Brain microvascular endothelial cell (primary cell): ENCODE measurements at regions not wholly inside any gene's neighbourhood (a gene's known extent, or its start where the extent isn't known, plus 50 kb on each side); places are given as distances from the start of the nearest gene placed in this dataset.

Experiments
- DNase-seq: peaks from one replicate; pipeline ENCODE4 v3.0.0-alpha.2; 2020
- H3K27ac ChIP-seq: fragments of 250-450 bp; sonication (Bioruptor Pico); 2 replicates; pipeline ENCODE4 v1.5.1; 2020; ENCODE audit warnings: mild to moderate bottlenecking, moderate library complexity
- H3K27me3 ChIP-seq: fragments of 250-450 bp; sonication (Bioruptor Pico); replicated peaks from 2 replicates; pipeline ENCODE4 v1.5.1; 2020; ENCODE audit warnings: mild to moderate bottlenecking
- H3K36me3 ChIP-seq: fragments of 250-450 bp; sonication (Bioruptor Pico); replicated peaks from 2 replicates; pipeline ENCODE4 v1.5.1; 2020; ENCODE audit warnings: mild to moderate bottlenecking
- H3K4me3 ChIP-seq: 2 replicates; pipeline ENCODE4 v1.5.1; 2011; ENCODE audit warnings: low read depth, mild to moderate bottlenecking, control low read depth, low read length, moderate library complexity
- in situ Hi-C: cut with HindIII; loops from 2 replicates; pipeline ENCODE4 v1.10.0; 2017; ENCODE audit warnings: low sequenced_read_pairs, low pct_ligation_motif_present
- TF ChIP-seq, protein P1 (sequence below): IDR thresholded peaks from 2 replicates; pipeline ENCODE4 v1.5.1; 2011; ENCODE audit warnings: low read depth, mild to moderate bottlenecking, moderate library complexity, low read length, control low read depth, inconsistent platforms; ENCODE audit errors: missing control alignments

- Histone ChIP-seq H3K4me3 (no peak overlapping the region), H3K27ac (no peak overlapping the region), H3K36me3 (no peaks in the 10 kb centered on the region), H3K27me3 (no peaks in the 10 kb centered on the region)
- in situ Hi-C loops = no loop called here
- no peak for DNase-seq
- TF ChIP-seq, protein P1, sequence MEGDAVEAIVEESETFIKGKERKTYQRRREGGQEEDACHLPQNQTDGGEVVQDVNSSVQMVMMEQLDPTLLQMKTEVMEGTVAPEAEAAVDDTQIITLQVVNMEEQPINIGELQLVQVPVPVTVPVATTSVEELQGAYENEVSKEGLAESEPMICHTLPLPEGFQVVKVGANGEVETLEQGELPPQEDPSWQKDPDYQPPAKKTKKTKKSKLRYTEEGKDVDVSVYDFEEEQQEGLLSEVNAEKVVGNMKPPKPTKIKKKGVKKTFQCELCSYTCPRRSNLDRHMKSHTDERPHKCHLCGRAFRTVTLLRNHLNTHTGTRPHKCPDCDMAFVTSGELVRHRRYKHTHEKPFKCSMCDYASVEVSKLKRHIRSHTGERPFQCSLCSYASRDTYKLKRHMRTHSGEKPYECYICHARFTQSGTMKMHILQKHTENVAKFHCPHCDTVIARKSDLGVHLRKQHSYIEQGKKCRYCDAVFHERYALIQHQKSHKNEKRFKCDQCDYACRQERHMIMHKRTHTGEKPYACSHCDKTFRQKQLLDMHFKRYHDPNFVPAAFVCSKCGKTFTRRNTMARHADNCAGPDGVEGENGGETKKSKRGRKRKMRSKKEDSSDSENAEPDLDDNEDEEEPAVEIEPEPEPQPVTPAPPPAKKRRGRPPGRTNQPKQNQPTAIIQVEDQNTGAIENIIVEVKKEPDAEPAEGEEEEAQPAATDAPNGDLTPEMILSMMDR = no peak
Measured at GRCh38 chr12:114759635-114760034, 75.7 kb upstream of the TBX3 start.

DNA sequence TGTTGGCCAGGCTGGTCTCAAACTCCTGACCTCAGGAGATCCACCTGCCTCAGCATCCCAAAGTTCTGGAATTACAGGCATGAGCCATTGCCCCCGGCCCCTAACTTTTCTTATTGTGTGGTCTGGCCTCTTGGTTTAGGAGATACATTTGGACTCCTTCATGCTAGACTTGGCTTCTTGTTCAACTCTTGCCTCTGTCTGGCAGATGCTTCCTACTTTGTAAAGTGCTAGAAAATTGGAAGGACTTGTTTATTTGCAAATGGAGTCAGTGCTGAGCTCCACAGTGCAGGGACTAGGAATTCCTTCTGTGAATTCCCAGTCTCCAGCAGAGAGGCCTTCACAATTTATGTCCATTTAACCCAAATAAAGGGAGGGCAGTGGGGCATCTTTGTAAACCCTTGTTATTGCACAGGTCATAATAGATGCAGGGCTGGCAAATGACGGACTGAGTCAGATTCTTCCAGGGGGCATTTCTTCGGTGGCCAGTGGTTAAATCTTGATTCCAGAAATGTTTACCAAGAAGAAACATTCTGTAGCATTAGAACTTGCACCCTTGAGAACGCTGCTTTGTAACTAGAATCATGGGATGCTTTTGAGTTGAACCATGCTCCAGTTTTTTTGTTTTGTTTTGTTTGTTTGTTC lies 73.8 kb upstream of the TBX3 start:
- in situ Hi-C loops = no loop called here
- Histone ChIP-seq H3K4me3 (no peak overlapping the region), H3K27me3 (no peaks in the 10 kb centered on the region), H3K27ac (no peak overlapping the region), H3K36me3 (no peaks in the 10 kb centered on the region)
- TF ChIP-seq, protein P1 = no peak
- no peak for DNase-seq

DNA sequence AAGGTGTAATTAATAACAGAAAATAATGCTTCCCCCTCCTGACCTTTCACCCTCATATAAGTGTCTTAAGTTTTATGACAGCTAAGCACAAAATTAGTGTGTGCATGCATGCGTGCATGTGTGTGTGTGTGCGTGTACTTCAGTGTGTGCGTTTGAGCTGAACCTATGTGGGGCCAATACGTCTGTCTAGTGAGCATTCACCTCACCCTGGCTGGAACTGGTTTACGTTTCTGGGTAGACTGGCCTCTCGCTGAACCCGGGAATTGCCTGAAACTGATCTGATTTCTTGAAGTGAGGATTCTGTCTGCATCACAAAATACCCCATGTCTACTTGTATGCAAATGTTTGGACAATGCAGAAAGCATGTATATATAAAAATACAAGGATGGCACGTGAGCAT lies 68.2 kb upstream of the TBX3 start:
- in situ Hi-C loops = no loop called here
- TF ChIP-seq, protein P1 = no peak
- no peaks in the 10 kb centered on the region for H3K36me3 ChIP-seq
- H3K27ac ChIP-seq = no peak overlapping the region
- no peak overlapping the region for H3K4me3 ChIP-seq
- no peaks in the 10 kb centered on the region for H3K27me3 ChIP-seq
- DNase-seq = no peak

DNA sequence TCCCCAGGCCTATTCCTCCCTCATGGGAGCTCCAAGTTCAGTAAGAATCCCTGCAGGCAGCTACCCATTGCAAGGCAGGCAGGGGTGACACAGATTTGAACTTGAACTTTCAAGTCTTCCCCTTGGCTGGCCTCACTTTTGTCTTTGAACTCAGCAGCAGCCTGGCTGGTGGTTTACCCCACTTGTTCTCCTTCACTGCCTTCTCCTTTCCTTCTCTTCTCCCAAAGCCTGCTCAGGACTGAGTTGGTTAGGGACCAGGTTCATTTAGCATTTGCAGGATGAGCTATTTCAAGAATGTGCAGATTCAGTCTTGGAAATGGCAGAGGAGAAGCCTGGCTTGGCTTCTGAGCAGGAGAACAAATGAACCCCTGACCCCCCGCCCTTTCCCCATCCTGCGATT lies 67.7 kb upstream of the TBX3 start:
- no peak overlapping the region for H3K27ac ChIP-seq
- no peaks in the 10 kb centered on the region for H3K36me3 ChIP-seq
- TF ChIP-seq, protein P1 = no peak
- no peaks in the 10 kb centered on the region for H3K27me3 ChIP-seq
- H3K4me3 ChIP-seq = no peak overlapping the region
- no peak for DNase-seq
- in situ Hi-C loops = no loop called here

DNA sequence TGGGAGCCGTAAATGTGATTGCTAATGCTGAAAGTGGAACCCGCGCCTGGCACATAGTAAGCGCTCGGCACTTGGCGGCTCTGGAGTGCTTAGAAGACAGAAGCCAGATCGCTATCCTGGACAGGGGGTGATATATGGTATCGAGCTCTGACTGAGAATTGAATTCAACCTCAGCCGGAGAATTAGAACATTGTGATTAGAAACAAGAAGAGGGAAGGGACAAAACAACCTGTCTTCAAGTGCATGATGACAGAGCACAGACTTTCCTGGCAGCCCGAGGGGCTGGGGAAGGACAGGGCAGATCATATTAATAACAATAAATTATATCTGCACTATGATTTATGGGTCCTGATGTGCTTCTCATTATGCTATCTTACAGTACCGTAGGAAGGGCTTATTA lies 66.9 kb upstream of the TBX3 start:
- TF ChIP-seq, protein P1 = no peak
- Histone ChIP-seq H3K27ac (no peak overlapping the region), H3K4me3 (no peak overlapping the region), H3K27me3 (no peaks in the 10 kb centered on the region), H3K36me3 (no peaks in the 10 kb centered on the region)
- DNase-seq = no peak
- in situ Hi-C loops = no loop called here

DNA sequence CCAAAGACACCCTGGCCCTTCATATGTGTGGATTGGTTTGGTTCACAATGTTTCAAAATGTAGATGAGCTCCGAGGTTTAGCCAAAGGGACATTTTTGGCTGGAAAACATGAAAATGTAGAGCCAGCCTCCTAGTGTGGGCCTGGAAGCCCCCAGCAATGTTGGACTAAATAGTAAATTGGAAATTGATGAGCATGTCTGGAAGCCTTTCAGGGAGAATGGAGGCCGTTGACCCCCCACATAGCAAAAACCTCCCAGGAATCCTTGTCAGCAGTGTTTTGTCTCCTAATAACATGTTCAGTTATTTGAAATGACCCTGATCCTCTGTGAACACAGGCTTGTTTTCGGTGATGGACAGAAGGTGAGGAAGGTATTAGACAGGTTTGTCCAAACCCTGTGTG lies 65.1 kb upstream of the TBX3 start:
- Histone ChIP-seq H3K27me3 (no peaks in the 10 kb centered on the region), H3K36me3 (no peaks in the 10 kb centered on the region), H3K27ac (no peak overlapping the region), H3K4me3 (no peak overlapping the region)
- no peak for DNase-seq
- in situ Hi-C loops = no loop called here
- TF ChIP-seq, protein P1 = no peak
